Keratinocyte (primary cell): ENCODE measurements at regions not wholly inside any gene's neighbourhood (a gene's known extent, or its start where the extent isn't known, plus 50 kb on each side); places are given as distances from the start of the nearest gene placed in this dataset.

Source experiments
- DNase-seq: peaks from one replicate; pipeline ENCODE4 v3.0.0-alpha.2; 2011; ENCODE audit warnings: low read depth, missing footprints, low spot score
- FAIRE-seq: peaks from 2 replicates; lab custom pipeline; 2011; peaks lifted over from hg19 to GRCh38; lab: Jason Lieb, UNC
- H2AFZ ChIP-seq: 2 replicates; pipeline ENCODE4 v1.6.0; 2012; ENCODE audit warnings: low read length, control low read depth, inconsistent platforms; ENCODE audit not compliant: control insufficient read depth
- H3K27ac ChIP-seq: 2 replicates; pipeline ENCODE4 v1.5.1; 2011; ENCODE audit warnings: low read length; ENCODE audit not compliant: control insufficient read depth, insufficient read depth
- H3K27me3 ChIP-seq: 3 replicates; pipeline ENCODE4 v1.6.0; 2011; ENCODE audit warnings: low read length; ENCODE audit not compliant: control insufficient read depth, insufficient read depth; ENCODE audit errors: extremely low read depth
- H3K36me3 ChIP-seq, 2 experiments: 2 replicates in 1 of 2; 3 replicates in 1 of 2; pipeline ENCODE4 v1.5.1; 2011; ENCODE audit warnings: low read length in 2 of 2, mild to moderate bottlenecking in 1 of 2; ENCODE audit not compliant: control insufficient read depth in 2 of 2, insufficient read depth in 2 of 2; ENCODE audit errors: extremely low read depth in 1 of 2
- H3K4me1 ChIP-seq: 3 replicates; pipeline ENCODE4 v1.5.1; 2011; ENCODE audit warnings: low read length; ENCODE audit not compliant: control insufficient read depth, insufficient read depth; ENCODE audit errors: extremely low read depth
- H3K4me2 ChIP-seq: 3 replicates; pipeline ENCODE4 v1.6.0; 2011; ENCODE audit warnings: low read depth, low read length; ENCODE audit not compliant: control insufficient read depth, insufficient read depth; ENCODE audit errors: extremely low read depth
- H3K4me3 ChIP-seq, 3 experiments: fragments of 200-600 bp in 1 of 3; sonication (generic) in 1 of 3; 2 replicates in 2 of 3; 3 replicates in 1 of 3; pipeline ENCODE4 v1.5.1; 2011 to 2016; ENCODE audit warnings: low read length in 3 of 3, mild to moderate bottlenecking in 3 of 3, control low read depth in 2 of 3, inconsistent platforms in 1 of 3, low read depth in 1 of 3, mixed read lengths in 1 of 3, mixed run types in 1 of 3, moderate library complexity in 1 of 3; ENCODE audit not compliant: control insufficient read depth in 2 of 3, insufficient read depth in 2 of 3; ENCODE audit errors: extremely low read depth in 1 of 3
- H3K79me2 ChIP-seq: 2 replicates; pipeline ENCODE4 v1.6.0; 2012; ENCODE audit warnings: low read length; ENCODE audit not compliant: control insufficient read depth, insufficient read depth
- H3K9ac ChIP-seq: 3 replicates; pipeline ENCODE4 v1.6.0; 2011; ENCODE audit warnings: low read length; ENCODE audit not compliant: control insufficient read depth, insufficient read depth; ENCODE audit errors: extremely low read depth
- H3K9me1 ChIP-seq: 3 replicates; pipeline ENCODE4 v1.6.0; 2011; ENCODE audit warnings: low read length; ENCODE audit not compliant: control insufficient read depth, insufficient read depth; ENCODE audit errors: extremely low read depth
- H3K9me3 ChIP-seq: 2 replicates; pipeline ENCODE4 v1.5.1; 2012; ENCODE audit warnings: low read depth, low read length; ENCODE audit not compliant: control insufficient read depth
- H4K20me1 ChIP-seq: 3 replicates; pipeline ENCODE4 v1.6.0; 2011; ENCODE audit warnings: low read length; ENCODE audit not compliant: control insufficient read depth, insufficient read depth; ENCODE audit errors: extremely low read depth
- CTCF ChIP-seq, 3 experiments: IDR thresholded peaks in 1 of 3; conservative IDR thresholded peaks in 1 of 3; optimal IDR thresholded peaks in 1 of 3; 2 replicates in 2 of 3; 3 replicates in 1 of 3; pipeline versions ENCODE3 to v1.5.1; 2011; ENCODE audit warnings: low read length in 3 of 3, mild to moderate bottlenecking in 3 of 3, moderate library complexity in 2 of 3, control low read depth in 1 of 3, inconsistent platforms in 1 of 3; ENCODE audit not compliant: insufficient read depth in 2 of 3; ENCODE audit errors: extremely low read depth in 1 of 3
- EZH2 ChIP-seq: IDR thresholded peaks from one replicate; pipeline ENCODE4 v1.6.1; 2012; ENCODE audit warnings: inconsistent platforms, mild to moderate bottlenecking, low read length, moderate library complexity
- dilution Hi-C: fragments of 300-500 bp; cut with MboI; formaldehyde crosslinking; loops from one replicate; pipeline ENCODE4 v1.7.0; 2020; ENCODE audit warnings: low sequenced_read_pairs; ENCODE audit not compliant: extremely low pct_ligation_motif_present

- dilution Hi-C loops = no loop called here
Observed at GRCh38 chr14:101103321-101103901, 199.9 kb upstream of the RTL1 start.

GRCh38 chr14:101104485-101104884 lies 201.0 kb upstream of the RTL1 start:
- H2AFZ ChIP-seq = no peak overlapping the region
- no peak overlapping the region for H3K9ac ChIP-seq
- no peaks in the 10 kb centered on the region for H3K79me2 ChIP-seq
- no peaks in the 10 kb centered on the region for H3K27me3 ChIP-seq
- DNase-seq = no peak
- H3K4me3 ChIP-seq = no peak overlapping the region
- no peaks in the 10 kb centered on the region for H3K9me1 ChIP-seq
- H3K9me3 ChIP-seq = peaks cover 6% of the 10 kb centered on the region
- no peak overlapping the region for H3K4me2 ChIP-seq
- no peaks in the 10 kb centered on the region for H3K36me3 ChIP-seq
- H3K4me1 ChIP-seq = no peaks in the 10 kb centered on the region
- FAIRE-seq = no peak
- TF ChIP-seq EZH2 (no peak), CTCF (optimal IDR thresholded peaks at IDR 0.05 in 1 of 3, IDR thresholded peaks at IDR 0.05 in 1 of 3, conservative IDR thresholded peaks at IDR 0.05 in 1 of 3; ENCODE audit: extremely low read depth in 1 of 3, insufficient read depth in 2 of 3, low read length in 3 of 3) (no peak)
- dilution Hi-C loops = no loop called here
- H4K20me1 ChIP-seq = no peaks in the 10 kb centered on the region
- no peak overlapping the region for H3K27ac ChIP-seq

More at GRCh38 chr14:101103321-101103901, 199.9 kb upstream of the RTL1 start:
- Histone ChIP-seq H3K4me3 (no peak overlapping the region), H3K36me3 (no peaks in the 10 kb centered on the region), H3K27me3 (no peaks in the 10 kb centered on the region), H3K4me2 (no peak overlapping the region), H4K20me1 (no peaks in the 10 kb centered on the region), H2AFZ (no peak overlapping the region), H3K27ac (no peak overlapping the region), H3K4me1 (no peaks in the 10 kb centered on the region), H3K9me1 (no peaks in the 10 kb centered on the region), H3K79me2 (no peaks in the 10 kb centered on the region), H3K9ac (no peak overlapping the region), H3K9me3 (peaks cover 6% of the 10 kb centered on the region)
- no peak for FAIRE-seq
- TF ChIP-seq CTCF (optimal IDR thresholded peaks at IDR 0.05 in 1 of 3, IDR thresholded peaks at IDR 0.05 in 1 of 3, conservative IDR thresholded peaks at IDR 0.05 in 1 of 3; ENCODE audit: extremely low read depth in 1 of 3, insufficient read depth in 2 of 3, low read length in 3 of 3) (no peak), EZH2 (no peak)
- DNase-seq = no peak
